Stomach (tissue), 8 donors: ENCODE measurements at regions not wholly inside any gene's neighbourhood (a gene's known extent, or its start where the extent isn't known, plus 50 kb on each side); places are given as distances from the start of the nearest gene placed in this dataset.

Source experiments
- DNase-seq, 2 donors: peaks; one replicate each; pipeline versions ENCODE4 v3.0.0 to v3.0.0-alpha.2; 2013 to 2019
- H3K27ac ChIP-seq, 5 donors: fragments of 200-600 bp in 4 of 5; sonication (generic) in 4 of 5; one replicate each; pipeline ENCODE4 v1.5.1; 2013 to 2019; ENCODE audit warnings: mild to moderate bottlenecking in 1 of 5, moderate library complexity in 1 of 5
- H3K27me3 ChIP-seq, 3 donors: fragments of 200-600 bp; sonication (generic); one replicate each; pipeline ENCODE4 v1.5.1; 2017 to 2019; ENCODE audit warnings: mixed run types in 1 of 3
- H3K36me3 ChIP-seq, 4 donors: fragments of 200-600 bp; sonication (generic); 1 replicate in 3 of 4; 2 replicates in 1 of 4; pipeline ENCODE4 v1.5.1; 2016 to 2019
- H3K4me1 ChIP-seq, 4 donors: fragments of 200-600 bp; sonication (generic); one replicate each; pipeline ENCODE4 v1.5.1; 2016 to 2019
- H3K4me3 ChIP-seq, 4 donors: fragments of 200-600 bp; sonication (generic) in 3 of 4; one replicate each; pipeline ENCODE4 v1.5.1; 2016 to 2019; ENCODE audit warnings: mild to moderate bottlenecking in 1 of 4
- H3K9me3 ChIP-seq, 4 donors: fragments of 200-600 bp; sonication (generic); one replicate each; pipeline ENCODE4 v1.5.1; 2016 to 2019
- CTCF ChIP-seq, 7 experiments: fragments of 450-650 bp in 4 of 7; fragments of 200-600 bp in 3 of 7; sonication (generic) in 3 of 7; IDR thresholded peaks; one replicate each; pipeline ENCODE4 v1.5.1; 2016 to 2019; ENCODE audit warnings: antibody characterized with exemption in 7 of 7, control low read depth in 2 of 7, mild to moderate bottlenecking in 1 of 7
- EP300 ChIP-seq: sonication (generic); formaldehyde crosslinking; IDR thresholded peaks from one replicate; pipeline ENCODE4 v1.6.1; 2017; ENCODE audit warnings: antibody characterized with exemption
- POLR2A ChIP-seq, 4 donors: fragments of 450-650 bp; IDR thresholded peaks; one replicate each; pipeline ENCODE4 v1.6.1; 2016; ENCODE audit warnings: antibody characterized with exemption in 4 of 4, control low read depth in 2 of 4, mild to moderate bottlenecking in 1 of 4, moderate library complexity in 1 of 4
- POLR2AphosphoS5 ChIP-seq, 3 donors: sonication (generic); formaldehyde crosslinking; IDR thresholded peaks; one replicate each; pipeline ENCODE4 v1.6.1; 2016; ENCODE audit warnings: antibody characterized with exemption in 3 of 3
- WGBS, 5 donors: extraction: QIAGEN DNeasy Blood & Tissue Kit in 3 of 5; methylation state at CpG; one replicate each; pipeline versions ENCODE4 v1.1.5 to v1.1.7; 2013 to 2018; 5-methylcytosine and 5-hydroxymethylcytosine counted together
- intact Hi-C: fragments of 100-400 bp; cut with DNase I; formaldehyde crosslinking; loops from one replicate; pipeline ENCODE4 v1.15.1; 2023; ENCODE audit warnings: low total_unique reads
- donor health status: healthy with polysubstance abuse.
- donor health status: Bipolar disorder and iron deficiency.
- donor health status: healthy.

- Histone ChIP-seq H3K27me3 (peaks cover 0 to 6% (median 0%) of the 10 kb centered on the region in 3 donors), H3K4me1 (no peaks in the 10 kb centered on the region), H3K27ac (no peak overlapping the region), H3K36me3 (no peaks in the 10 kb centered on the region), H3K4me3 (no peak overlapping the region), H3K9me3 (peaks cover 0 to 23% (median 9%) of the 10 kb centered on the region in 4 donors)
- no peak for DNase-seq
- no peak for TF ChIP-seq EP300
- no peak for TF ChIP-seq CTCF (IDR thresholded peaks at IDR 0.05)
- TF ChIP-seq POLR2AphosphoS5 (IDR thresholded peaks at IDR 0.05) = no peak
- TF ChIP-seq POLR2A (IDR thresholded peaks at IDR 0.05) = no peak
- intact Hi-C loops = no loop called here
Observed at GRCh38 chrX:69372435-69372834, 131.7 kb upstream of the NALF2 start.

GRCh38 chrX:69371159-69371558 lies 133.0 kb upstream of the NALF2 start:
- intact Hi-C loops = no loop called here
- TF ChIP-seq EP300 (no peak), POLR2A (IDR thresholded peaks at IDR 0.05) (no peak), CTCF (IDR thresholded peaks at IDR 0.05) (no peak), POLR2AphosphoS5 (IDR thresholded peaks at IDR 0.05) (no peak)
- no peak for DNase-seq
- Histone ChIP-seq H3K36me3 (no peaks in the 10 kb centered on the region), H3K4me3 (no peak overlapping the region), H3K9me3 (peaks cover 0 to 12% (median 4%) of the 10 kb centered on the region in 4 donors), H3K4me1 (no peaks in the 10 kb centered on the region), H3K27ac (no peak overlapping the region), H3K27me3 (peaks cover 0 to 6% (median 0%) of the 10 kb centered on the region in 3 donors)
- 58 to 90% (median 88%) methylated on average over 1 of the region's 1 CpG for WGBS, 5 donors

- Histone ChIP-seq H3K4me3 (no peak overlapping the region), H3K36me3 (no peaks in the 10 kb centered on the region), H3K9me3 (peaks cover 0 to 4% (median 0%) of the 10 kb centered on the region in 4 donors), H3K27me3 (peaks cover 0 to 6% (median 0%) of the 10 kb centered on the region in 3 donors), H3K4me1 (no peaks in the 10 kb centered on the region), H3K27ac (no peak overlapping the region)
- WGBS, 5 donors = 83 to 93% (median 90%) methylated on average over 5 of the region's 5 CpGs
- no peak for DNase-seq
- intact Hi-C loops = no loop called here
- TF ChIP-seq EP300 = no peak
- TF ChIP-seq POLR2AphosphoS5 (IDR thresholded peaks at IDR 0.05) = no peak
- no peak for TF ChIP-seq CTCF (IDR thresholded peaks at IDR 0.05)
Observed at GRCh38 chrX:69369999-69370398, 134.1 kb upstream of the NALF2 start.

GRCh38 chrX:69366183-69366582 lies 137.9 kb upstream of the NALF2 start:
- WGBS, 5 donors = 67 to 81% (median 79%) methylated on average over 1 to 2 of the region's 2 CpGs
- no peak for TF ChIP-seq POLR2A (IDR thresholded peaks at IDR 0.05)
- TF ChIP-seq EP300 = no peak
- TF ChIP-seq CTCF (IDR thresholded peaks at IDR 0.05) = no peak
- no peak for TF ChIP-seq POLR2AphosphoS5 (IDR thresholded peaks at IDR 0.05)
- no peak for DNase-seq
- Histone ChIP-seq H3K27me3 (peaks cover 0 to 1% (median 0%) of the 10 kb centered on the region in 3 donors), H3K36me3 (no peaks in the 10 kb centered on the region), H3K4me3 (no peak overlapping the region), H3K9me3 (no peaks in the 10 kb centered on the region), H3K27ac (no peak overlapping the region), H3K4me1 (peaks cover 0 to 9% (median 0%) of the 10 kb centered on the region in 4 donors)
- intact Hi-C loops = no loop called here
